AG09309 (cell line): ENCODE measurements at regions not wholly inside any gene's neighbourhood (a gene's known extent, or its start where the extent isn't known, plus 50 kb on each side); places are given as distances from the start of the nearest gene placed in this dataset.

Source experiments
- DNase-seq: peaks from one replicate; pipeline ENCODE4 v3.0.0-alpha.2; 2010; ENCODE audit warnings: low read depth
- H3K4me3 ChIP-seq: 2 replicates; pipeline ENCODE4 v1.5.1; 2011; ENCODE audit warnings: mild to moderate bottlenecking, low read depth, low read length, moderate library complexity; ENCODE audit not compliant: control insufficient read depth
- CTCF ChIP-seq: IDR thresholded peaks from 2 replicates; pipeline ENCODE4 v1.5.1; 2011; ENCODE audit warnings: mild to moderate bottlenecking, low read depth, low read length, inconsistent platforms; ENCODE audit not compliant: insufficient read depth, control insufficient read depth; ENCODE audit errors: missing control alignments

GRCh38 chr11:104738208-104738607 is 160.1 kb downstream of the CASP12 start:
- no peak for DNase-seq
- no peak for TF ChIP-seq CTCF
- no peak overlapping the region for H3K4me3 ChIP-seq

GRCh38 chr11:104736502-104736901 is 161.8 kb downstream of the CASP12 start:
- DNase-seq: no peak
- TF ChIP-seq CTCF: no peak
- no peak overlapping the region for H3K4me3 ChIP-seq

- no peak for DNase-seq
- TF ChIP-seq CTCF: no peak
- no peak overlapping the region for H3K4me3 ChIP-seq
These were observed 163.3 kb downstream of the CASP12 start for GRCh38 chr11:104734998-104735397.

GRCh38 chr11:104731890-104732289 is 166.4 kb downstream of the CASP12 start:
- TF ChIP-seq CTCF: no peak
- no peak overlapping the region for H3K4me3 ChIP-seq
- no peak for DNase-seq

GRCh38 chr11:104728927-104729326 is 169.3 kb downstream of the CASP12 start:
- TF ChIP-seq CTCF: no peak
- H3K4me3 ChIP-seq: no peak overlapping the region
- DNase-seq: no peak

GRCh38 chr11:104727768-104728167 is 170.5 kb downstream of the CASP12 start:
- DNase-seq: no peak
- H3K4me3 ChIP-seq: no peak overlapping the region
- TF ChIP-seq CTCF: no peak

GRCh38 chr11:104727095-104727494 is 171.2 kb downstream of the CASP12 start:
- DNase-seq: no peak
- no peak for TF ChIP-seq CTCF
- H3K4me3 ChIP-seq: no peak overlapping the region
